GM20000 (cell line): ENCODE measurements at regions not wholly inside any gene's neighbourhood (a gene's known extent, or its start where the extent isn't known, plus 50 kb on each side); places are given as distances from the start of the nearest gene placed in this dataset.

Source experiments
- DNase-seq: peaks from one replicate; pipeline ENCODE4 v3.0.0; 2012; ENCODE audit warnings: low spot score
- CTCF ChIP-seq: IDR thresholded peaks from 2 replicates; pipeline ENCODE4 v1.5.1; 2012; ENCODE audit warnings: mild to moderate bottlenecking, control low read depth; ENCODE audit errors: extremely low read depth, missing control alignments

GRCh38 chr3:194075088-194075615, 60.8 kb upstream of the HES1 start:
- TF ChIP-seq CTCF, result no peak
- no peak for DNase-seq

- no peak for TF ChIP-seq CTCF
- no peak for DNase-seq
Observed at GRCh38 chr3:194075802-194076460, 60.0 kb upstream of the HES1 start.

GRCh38 chr3:194076475-194076874, 59.5 kb upstream of the HES1 start:
- no peak for TF ChIP-seq CTCF
- no peak for DNase-seq

- DNase-seq, result no peak
- no peak for TF ChIP-seq CTCF
Observed at GRCh38 chr3:194077602-194078001, 58.3 kb upstream of the HES1 start.

- no peak for TF ChIP-seq CTCF
- DNase-seq, result no peak
Observed at GRCh38 chr3:194078045-194078821, 57.7 kb upstream of the HES1 start.

GRCh38 chr3:194079702-194080172, 56.2 kb upstream of the HES1 start:
- no peak for DNase-seq
- no peak for TF ChIP-seq CTCF

GRCh38 chr3:194080436-194080835, 55.5 kb upstream of the HES1 start:
- DNase-seq, result no peak
- TF ChIP-seq CTCF, result no peak
